DND-41 (cell line): ENCODE measurements at regions not wholly inside any gene's neighbourhood (a gene's known extent, or its start where the extent isn't known, plus 50 kb on each side); places are given as distances from the start of the nearest gene placed in this dataset.

Source experiments
- CTCF ChIP-seq: IDR thresholded peaks from 2 replicates; pipeline ENCODE4 v1.5.1; 2012; ENCODE audit warnings: borderline replicate concordance, low read length, moderate library complexity, mild to moderate bottlenecking; ENCODE audit not compliant: poor library complexity, severe bottlenecking; ENCODE audit errors: extremely low read depth
- EZH2 ChIP-seq: IDR thresholded peaks from 3 replicates; pipeline ENCODE4 v1.6.1; 2012; ENCODE audit warnings: borderline replicate concordance, low read depth, mild to moderate bottlenecking, moderate library complexity, low read length, inconsistent platforms; ENCODE audit not compliant: severe bottlenecking

GRCh38 chr1:17886386-17886785 lies 131.3 kb downstream of the ACTL8 start:
- TF ChIP-seq CTCF (no peak), EZH2 (no peak)
